Hepatic stellate cell (primary cell): ENCODE measurements at regions not wholly inside any gene's neighbourhood (a gene's known extent, or its start where the extent isn't known, plus 50 kb on each side); places are given as distances from the start of the nearest gene placed in this dataset.

Source experiments
- DNase-seq: peaks from one replicate; pipeline ENCODE4 v3.0.0; 2011; ENCODE audit warnings: low spot score

DNA sequence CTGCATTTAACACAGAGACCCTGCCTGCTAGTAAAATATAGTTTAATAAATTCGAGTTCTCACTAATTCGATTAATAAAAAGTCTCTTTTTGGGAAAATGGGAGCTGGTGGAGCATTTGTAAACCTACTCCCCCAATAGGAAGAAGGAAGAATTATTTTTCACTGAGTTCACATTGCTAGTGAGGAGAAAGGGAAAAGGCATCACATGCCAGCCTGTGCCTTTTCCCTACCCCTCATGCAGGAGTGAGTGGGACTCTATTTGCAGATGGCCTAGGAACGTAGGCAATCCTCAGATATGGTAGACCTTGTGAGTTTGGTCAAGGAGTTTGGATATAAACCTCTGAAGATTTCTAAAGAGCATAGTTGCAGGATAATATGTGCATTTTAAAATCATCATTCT is 218.4 kb upstream of the TRIB2 start:
- DNase-seq: no peak

GRCh38 chr2:12498704-12499103 is 218.0 kb upstream of the TRIB2 start:
- peak; percentile 19 for DNase-seq

DNA sequence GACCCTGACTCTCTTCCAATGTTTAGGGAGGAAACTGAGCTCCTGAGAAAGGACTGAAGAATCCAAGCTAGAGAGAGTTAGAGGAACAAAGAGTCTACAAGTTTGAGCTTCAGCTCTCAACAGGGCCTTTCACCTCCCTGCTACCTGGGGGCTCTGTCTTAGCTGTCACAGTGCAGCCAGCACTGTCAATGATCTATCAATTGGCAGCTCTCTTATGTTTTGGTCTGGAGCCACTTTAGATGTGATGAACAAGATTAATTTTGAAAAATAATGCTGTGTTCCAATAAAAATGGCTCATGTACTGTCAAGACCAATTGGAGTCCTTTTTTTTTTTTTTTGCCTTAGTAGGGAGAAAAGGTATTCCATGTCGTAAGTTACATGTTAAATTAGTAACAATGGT is 215.8 kb upstream of the TRIB2 start:
- DNase-seq: no peak

GRCh38 chr2:12501469-12502158 is 215.1 kb upstream of the TRIB2 start:
- DNase-seq: no peak

DNA sequence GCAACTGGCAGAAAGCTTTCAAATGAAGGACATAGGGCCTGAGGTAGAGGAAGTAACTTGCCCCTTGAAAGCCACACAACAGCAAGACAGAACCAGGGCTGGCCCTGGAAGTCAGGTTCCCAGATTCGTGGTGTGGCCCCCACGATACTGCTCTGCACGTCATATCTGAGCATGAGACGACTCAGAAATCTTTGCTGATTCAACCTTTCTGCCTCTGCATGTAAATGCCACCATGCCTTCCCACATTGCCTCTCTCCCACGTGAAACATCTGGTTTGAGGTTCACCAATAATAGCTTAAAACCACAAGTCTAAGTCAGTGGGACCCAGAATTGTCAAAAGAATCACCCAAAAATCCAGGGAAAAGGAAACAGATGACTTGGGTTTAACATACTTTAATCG is 214.0 kb upstream of the TRIB2 start:
- DNase-seq: no peak

GRCh38 chr2:12504443-12504842 is 212.3 kb upstream of the TRIB2 start:
- DNase-seq: peak; percentile 16

GRCh38 chr2:12506846-12507245 is 209.9 kb upstream of the TRIB2 start:
- no peak for DNase-seq

- DNase-seq: no peak
These were observed 209.4 kb upstream of the TRIB2 start for GRCh38 chr2:12507295-12507694.

GRCh38 chr2:12510070-12510469 is 206.7 kb upstream of the TRIB2 start:
- no peak for DNase-seq

GRCh38 chr2:12513339-12513738 is 203.4 kb upstream of the TRIB2 start:
- no peak for DNase-seq

- no peak for DNase-seq
These were observed 202.6 kb upstream of the TRIB2 start for GRCh38 chr2:12514168-12514567.

DNA sequence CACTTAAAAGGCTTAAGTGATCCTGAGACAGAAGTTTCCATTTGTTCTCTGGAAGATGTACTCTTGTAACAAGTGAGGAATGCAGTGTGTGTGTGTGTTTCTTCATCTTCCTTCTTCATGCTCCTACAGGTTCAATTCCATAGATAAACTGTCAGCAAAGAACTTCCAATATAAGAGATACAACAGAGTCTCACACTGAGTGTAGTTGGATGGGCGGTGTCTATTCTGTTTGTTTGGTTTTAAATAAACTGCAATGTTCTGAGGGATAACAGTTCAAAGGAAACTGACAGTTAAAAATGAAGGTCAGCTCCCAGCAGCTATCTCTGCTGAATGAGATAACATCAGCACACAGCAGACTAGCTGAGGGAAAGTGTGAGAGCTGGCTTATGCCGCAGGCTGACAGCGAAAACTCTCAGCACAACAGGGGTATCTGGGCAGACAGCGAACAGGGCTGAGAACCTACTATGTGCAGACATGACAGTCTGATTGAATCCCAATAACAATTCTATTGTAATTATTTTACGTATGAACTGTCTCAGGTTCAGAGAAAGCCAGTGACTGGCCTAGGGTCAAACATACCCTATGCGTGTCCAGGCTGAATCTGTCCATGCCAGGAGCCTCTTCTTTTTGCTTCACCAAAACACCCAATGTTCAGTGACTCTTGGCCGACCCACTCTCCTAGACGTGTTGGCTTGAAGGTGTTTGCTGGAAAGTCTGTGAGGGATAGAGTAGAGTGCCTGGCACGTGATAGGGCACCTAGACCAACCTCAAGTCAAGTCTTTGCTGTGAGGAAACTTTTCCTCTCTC is 201.9 kb upstream of the TRIB2 start:
- no peak for DNase-seq

- no peak for DNase-seq
These were observed 200.9 kb upstream of the TRIB2 start for GRCh38 chr2:12515871-12516270.

DNA sequence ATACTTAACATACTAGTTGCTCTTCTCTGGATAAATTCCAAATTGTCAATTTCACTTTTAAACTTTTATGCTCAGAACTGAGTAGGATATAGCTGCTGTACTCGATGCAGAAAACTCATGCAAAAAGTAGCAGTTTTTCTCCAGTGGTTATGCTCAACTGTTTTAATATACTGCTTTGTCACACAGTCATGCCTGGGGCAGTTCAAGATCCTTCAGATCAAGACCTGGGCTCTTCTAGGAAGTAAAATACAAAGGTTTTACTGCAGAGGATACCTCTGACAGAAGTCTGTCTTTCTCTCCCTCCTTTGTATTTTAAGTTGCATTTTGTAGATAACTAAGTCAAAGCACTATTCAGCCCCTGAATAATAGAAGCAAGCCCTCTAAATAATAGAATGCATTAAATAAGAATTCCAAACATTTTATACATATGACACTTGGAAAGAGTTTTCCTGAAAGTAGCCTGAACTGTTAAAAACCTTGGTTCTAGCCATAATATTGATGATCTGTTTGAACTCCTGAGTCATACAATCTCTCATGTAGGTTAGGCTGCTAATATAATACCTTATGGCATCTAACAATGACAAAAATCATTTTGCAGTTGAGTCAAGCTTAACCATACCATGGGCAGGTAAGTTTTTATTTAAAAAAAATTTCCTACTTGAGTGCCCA is 183.3 kb upstream of the TRIB2 start:
- DNase-seq: no peak

DNA sequence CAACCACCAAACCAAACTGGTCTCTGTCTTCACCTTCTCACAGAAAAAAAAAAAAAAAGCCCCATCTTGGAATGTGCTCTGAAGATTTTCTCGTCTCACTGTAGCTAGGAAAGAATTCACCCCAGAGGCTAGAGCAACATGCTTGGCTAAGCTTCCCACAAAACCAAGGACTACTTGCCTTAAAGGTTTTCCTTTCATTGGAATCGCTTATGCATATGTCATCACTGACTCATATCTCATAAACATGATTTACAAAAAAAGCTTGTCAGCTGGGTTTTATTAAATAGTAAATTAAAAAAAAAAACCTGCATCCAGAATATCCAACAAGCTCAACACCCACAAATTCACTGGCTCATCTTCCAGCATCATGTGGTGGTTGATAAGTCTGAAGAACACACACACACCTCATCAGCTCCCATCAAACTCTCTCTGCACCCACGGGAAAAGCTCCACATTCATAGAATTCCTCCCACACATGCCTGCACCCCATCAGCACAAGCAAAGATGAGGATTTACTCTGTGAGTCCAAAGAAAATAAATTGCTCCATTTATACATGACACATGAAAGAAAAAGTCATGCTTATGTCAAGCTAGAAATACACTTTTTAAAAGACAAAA is 182.0 kb upstream of the TRIB2 start:
- peak; percentile 58 for DNase-seq

- DNase-seq: no peak
These were observed 179.8 kb upstream of the TRIB2 start for GRCh38 chr2:12536976-12537375.

- no peak for DNase-seq
These were observed 178.5 kb upstream of the TRIB2 start for GRCh38 chr2:12538138-12538694.

GRCh38 chr2:12539336-12539735 is 177.4 kb upstream of the TRIB2 start:
- no peak for DNase-seq

DNA sequence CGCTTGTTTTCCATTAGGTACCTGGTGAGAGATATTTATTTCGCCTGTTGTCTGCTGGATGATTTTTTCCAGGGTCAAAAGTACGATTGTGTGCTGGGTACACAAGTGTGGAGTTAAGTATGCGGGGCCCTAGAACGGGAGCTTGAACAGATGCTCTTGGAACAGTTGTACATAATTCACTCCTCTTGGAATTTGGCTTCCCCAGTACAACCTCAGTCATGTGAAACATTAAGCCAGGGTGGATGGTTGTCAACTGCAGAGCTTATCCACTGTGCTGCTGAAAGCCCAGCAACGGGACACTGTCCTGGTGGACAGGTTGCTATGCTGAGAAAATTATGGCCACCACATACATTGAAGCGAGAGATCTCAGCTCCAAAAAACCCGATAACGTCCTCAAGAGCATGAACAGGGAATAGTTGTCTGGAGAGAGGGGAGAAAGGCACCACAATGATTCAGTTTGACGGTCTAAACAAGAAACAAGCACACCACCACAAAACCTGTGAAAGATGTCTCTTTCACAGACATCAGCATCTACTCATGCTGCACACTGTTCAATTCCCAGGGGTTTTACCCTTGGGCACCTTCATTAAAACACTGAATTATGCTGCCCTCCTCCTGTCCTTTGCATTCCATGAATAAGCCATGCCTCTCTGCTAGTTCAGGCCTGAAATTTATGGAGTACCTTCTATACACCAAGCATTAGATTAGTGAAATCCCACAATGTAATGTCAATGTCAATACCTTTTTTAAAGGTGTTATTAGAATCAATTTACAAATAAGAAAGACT is 176.8 kb upstream of the TRIB2 start:
- no peak for DNase-seq

DNA sequence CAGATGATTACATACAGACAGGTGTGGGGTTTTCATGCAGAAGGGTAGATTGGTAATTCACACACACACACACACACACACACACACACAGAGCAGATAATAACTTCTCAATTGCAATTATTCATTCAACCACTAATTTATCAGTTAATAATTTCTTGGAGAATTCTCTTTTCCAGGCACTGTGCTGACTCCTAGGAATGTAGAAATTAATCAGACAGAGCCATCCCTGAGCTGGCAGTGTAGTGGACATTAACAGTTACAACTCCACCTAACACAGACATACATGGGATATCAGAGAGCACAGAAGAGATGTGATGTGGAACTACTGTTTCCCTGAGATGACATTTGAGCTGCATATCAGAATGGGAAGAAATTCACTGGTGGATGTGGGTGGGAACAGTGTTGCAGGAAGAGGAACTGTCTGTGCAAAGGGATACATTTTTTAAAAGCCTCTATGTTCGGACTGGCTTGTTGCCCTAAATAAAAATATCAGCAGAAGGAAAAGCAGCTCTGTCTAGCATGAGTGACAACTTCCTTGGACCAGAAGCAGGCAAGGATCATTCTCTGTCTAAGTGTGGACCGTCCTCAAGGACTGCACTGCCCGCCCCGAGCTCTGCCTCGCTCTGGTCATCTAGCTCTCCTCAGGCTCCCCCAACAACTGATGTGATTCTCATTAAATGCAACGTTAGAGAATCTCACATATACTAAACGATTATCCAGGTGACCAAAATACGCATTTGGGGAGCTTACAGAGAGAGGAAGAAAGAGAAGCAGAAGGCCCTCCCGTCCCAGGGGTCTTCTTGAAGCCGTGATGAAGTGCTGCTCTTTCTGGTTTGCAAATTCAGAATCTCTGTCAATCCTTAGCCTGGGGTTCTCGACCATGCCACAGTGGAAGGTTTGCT is 173.4 kb upstream of the TRIB2 start:
- DNase-seq: no peak
